ENCODE measurements at regions not wholly inside any gene's neighbourhood (a gene's known extent, or its start where the extent isn't known, plus 50 kb on each side); places are given as distances from the start of the nearest gene placed in this dataset.

DNA sequence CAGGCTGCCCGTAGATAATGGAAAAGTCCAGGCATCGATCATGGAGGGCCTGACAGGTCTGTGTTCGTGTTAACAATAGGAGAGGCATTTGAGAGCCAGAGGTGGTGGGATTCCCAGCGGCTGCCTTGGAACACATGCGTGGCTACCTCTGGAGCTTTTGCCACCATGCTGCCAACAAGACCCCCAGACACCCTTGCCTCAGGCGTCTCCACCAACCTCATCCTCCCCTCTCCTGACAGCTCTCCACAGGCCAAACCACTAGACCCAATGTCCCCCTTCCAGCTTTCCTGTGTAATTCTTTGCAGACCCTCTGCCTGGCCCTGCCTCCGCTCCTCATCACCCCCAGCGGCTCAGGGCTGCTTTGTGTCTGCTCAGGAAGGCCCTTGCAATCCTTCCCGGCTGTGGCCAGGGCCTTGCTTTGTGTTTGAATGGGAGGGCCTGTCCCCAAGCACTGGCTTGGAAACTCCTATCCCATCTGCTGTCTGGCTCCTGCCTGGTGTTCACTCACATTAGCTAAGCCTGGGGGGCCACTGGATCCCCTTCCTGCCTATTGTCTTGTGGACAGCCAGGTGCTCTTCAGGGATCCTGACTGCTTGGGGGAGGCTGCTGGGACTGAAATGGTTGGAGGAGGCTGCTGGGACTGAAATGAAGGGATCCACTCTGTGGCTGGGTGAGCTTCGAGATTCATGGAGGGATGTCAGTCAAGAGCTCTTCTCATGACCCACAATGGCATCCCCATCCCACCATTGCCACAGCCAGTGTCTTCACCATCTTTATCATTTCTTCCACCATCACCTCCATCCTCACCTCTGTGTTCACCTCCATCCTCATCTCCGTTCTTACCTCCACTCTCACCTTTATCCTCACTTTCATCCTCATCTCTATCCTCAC lies 60.8 kb upstream of the ELN start:
- no peaks in the 10 kb centered on the region for H3K27me3 ChIP-seq (ENCODE audit: insufficient read depth, low read depth, severe bottlenecking)
- no peaks in the 10 kb centered on the region for H3K36me3 ChIP-seq
- H3K27ac ChIP-seq, result no peak overlapping the region
- no peak overlapping the region for H3K4me3 ChIP-seq (ENCODE audit: low read depth, low read length)
- TF ChIP-seq, protein P1, sequence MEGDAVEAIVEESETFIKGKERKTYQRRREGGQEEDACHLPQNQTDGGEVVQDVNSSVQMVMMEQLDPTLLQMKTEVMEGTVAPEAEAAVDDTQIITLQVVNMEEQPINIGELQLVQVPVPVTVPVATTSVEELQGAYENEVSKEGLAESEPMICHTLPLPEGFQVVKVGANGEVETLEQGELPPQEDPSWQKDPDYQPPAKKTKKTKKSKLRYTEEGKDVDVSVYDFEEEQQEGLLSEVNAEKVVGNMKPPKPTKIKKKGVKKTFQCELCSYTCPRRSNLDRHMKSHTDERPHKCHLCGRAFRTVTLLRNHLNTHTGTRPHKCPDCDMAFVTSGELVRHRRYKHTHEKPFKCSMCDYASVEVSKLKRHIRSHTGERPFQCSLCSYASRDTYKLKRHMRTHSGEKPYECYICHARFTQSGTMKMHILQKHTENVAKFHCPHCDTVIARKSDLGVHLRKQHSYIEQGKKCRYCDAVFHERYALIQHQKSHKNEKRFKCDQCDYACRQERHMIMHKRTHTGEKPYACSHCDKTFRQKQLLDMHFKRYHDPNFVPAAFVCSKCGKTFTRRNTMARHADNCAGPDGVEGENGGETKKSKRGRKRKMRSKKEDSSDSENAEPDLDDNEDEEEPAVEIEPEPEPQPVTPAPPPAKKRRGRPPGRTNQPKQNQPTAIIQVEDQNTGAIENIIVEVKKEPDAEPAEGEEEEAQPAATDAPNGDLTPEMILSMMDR (IDR thresholded peaks at IDR 0.05; ENCODE audit: low read depth, low read length), result no peak
- H3K9me3 ChIP-seq (ENCODE audit: severe bottlenecking), result peaks cover 5% of the 10 kb centered on the region
- peak; percentile 22 for DNase-seq

DNA sequence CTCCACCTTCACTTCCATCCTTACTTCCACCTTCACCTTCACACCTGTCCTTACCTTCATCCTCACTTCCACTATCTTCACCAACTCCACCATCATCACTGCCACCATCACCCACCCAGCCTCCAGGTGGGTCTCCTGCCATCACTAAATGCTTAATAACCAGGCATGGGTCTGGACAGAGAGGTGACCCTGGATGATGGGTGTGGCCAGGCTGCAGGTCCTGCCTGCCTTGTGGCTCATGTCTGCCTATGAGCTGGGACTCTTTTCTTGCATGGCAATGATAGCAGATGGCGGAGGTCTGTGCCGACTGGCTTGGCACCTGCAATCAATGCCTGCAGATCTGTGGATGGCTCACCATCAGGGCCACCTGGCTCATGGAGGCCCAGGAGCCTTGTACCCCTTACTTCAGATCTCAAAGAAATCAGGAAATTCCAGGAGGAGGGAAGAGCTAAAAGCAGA lies 60.1 kb upstream of the ELN start:
- TF ChIP-seq, protein P1 (IDR thresholded peaks at IDR 0.05; ENCODE audit: low read depth, low read length), result no peak
- Histone ChIP-seq H3K27ac (no peak overlapping the region), H3K27me3 (ENCODE audit: insufficient read depth, low read depth, severe bottlenecking) (no peaks in the 10 kb centered on the region), H3K36me3 (no peaks in the 10 kb centered on the region), H3K4me3 (ENCODE audit: low read depth, low read length) (no peak overlapping the region), H3K9me3 (ENCODE audit: severe bottlenecking) (peaks cover 5% of the 10 kb centered on the region)
- no peak for DNase-seq

DNA sequence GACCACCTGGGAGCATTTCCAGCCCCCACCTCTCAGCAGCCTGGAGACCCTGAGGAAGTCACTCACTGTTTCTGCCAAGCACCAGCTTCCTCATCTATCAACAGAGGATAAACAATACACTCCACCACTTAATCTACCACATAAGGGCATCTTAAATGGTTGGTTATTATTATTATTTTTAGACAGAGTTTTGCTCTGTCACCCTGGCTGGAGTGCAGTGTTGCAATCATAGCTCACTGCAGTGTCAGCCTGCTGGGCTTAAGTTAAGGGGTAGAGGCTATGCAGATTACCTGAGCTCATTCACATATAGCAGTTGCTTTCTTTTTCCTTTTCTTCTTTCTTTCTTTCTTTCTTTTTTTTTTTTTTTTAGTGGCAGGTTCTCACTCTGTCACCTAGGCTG lies 59.5 kb upstream of the ELN start:
- H3K27me3 ChIP-seq (ENCODE audit: insufficient read depth, low read depth, severe bottlenecking), result no peaks in the 10 kb centered on the region
- H3K9me3 ChIP-seq (ENCODE audit: severe bottlenecking), result peaks cover under 1% of the 10 kb centered on the region
- no peak overlapping the region for H3K4me3 ChIP-seq (ENCODE audit: low read depth, low read length)
- no peaks in the 10 kb centered on the region for H3K36me3 ChIP-seq
- TF ChIP-seq, protein P1 (IDR thresholded peaks at IDR 0.05; ENCODE audit: low read depth, low read length), result no peak
- no peak for DNase-seq
- no peak overlapping the region for H3K27ac ChIP-seq

DNA sequence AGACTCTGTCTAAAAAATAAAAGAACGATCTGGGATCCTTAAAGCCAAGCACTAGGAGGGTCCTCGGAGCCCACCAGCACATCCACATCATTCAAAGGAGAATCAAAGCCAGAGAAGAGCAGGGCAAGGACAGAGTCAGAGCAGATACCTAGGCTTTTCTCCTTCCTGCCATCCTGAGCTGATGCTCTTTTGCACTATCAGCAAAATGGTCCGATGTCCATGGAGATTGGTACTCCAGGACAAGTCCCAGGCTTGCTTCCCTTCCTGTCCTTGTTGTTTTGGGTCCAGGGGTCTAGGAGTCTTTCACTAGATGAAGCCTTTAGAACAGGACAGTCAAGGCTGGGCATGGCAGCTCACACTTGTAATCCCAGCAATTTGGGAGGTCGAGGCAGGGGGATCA lies 58.0 kb upstream of the ELN start:
- Histone ChIP-seq H3K27ac (no peak overlapping the region), H3K9me3 (ENCODE audit: severe bottlenecking) (no peaks in the 10 kb centered on the region), H3K36me3 (no peaks in the 10 kb centered on the region), H3K4me3 (ENCODE audit: low read depth, low read length) (no peak overlapping the region), H3K27me3 (ENCODE audit: insufficient read depth, low read depth, severe bottlenecking) (no peaks in the 10 kb centered on the region)
- no peak for DNase-seq
- TF ChIP-seq, protein P1 (IDR thresholded peaks at IDR 0.05; ENCODE audit: low read depth, low read length), result no peak

DNA sequence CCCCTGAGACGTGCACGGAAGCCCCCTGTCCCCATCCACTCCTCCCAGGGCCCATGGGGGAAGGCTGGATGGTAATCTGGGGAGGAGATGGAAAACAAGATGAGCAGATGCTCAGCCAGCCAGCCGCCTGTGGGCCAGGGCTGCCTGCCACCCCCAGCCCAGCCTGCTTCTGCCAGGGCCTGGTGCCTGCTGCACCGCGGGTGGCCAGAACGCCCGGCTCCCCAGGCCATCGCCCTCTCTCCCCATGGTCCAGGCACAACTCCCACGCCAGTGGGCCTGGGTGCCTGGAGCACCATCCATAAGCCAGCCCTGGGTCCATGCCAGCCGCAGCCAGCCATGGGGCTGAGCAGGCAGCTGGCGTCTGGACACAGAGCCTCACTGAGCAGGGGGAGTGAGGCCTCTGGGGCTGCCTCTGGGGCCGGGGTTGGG lies 57.2 kb upstream of the ELN start:
- Histone ChIP-seq H3K27ac (no peak overlapping the region), H3K36me3 (no peaks in the 10 kb centered on the region), H3K4me3 (ENCODE audit: low read depth, low read length) (no peak overlapping the region), H3K27me3 (ENCODE audit: insufficient read depth, low read depth, severe bottlenecking) (no peaks in the 10 kb centered on the region), H3K9me3 (ENCODE audit: severe bottlenecking) (no peaks in the 10 kb centered on the region)
- DNase-seq, result no peak
- TF ChIP-seq, protein P1 (IDR thresholded peaks at IDR 0.05; ENCODE audit: low read depth, low read length), result no peak
